ENCODE measurements at regions not wholly inside any gene's neighbourhood (a gene's known extent, or its start where the extent isn't known, plus 50 kb on each side); places are given as distances from the start of the nearest gene placed in this dataset.

GRCh38 chr14:83991666-83992065 is 1538.3 kb upstream of the FLRT2 start:
- TF ChIP-seq CTCF (IDR thresholded peaks at IDR 0.05) (no peak), MAFK (IDR thresholded peaks at IDR 0.05; ENCODE audit: partially characterized antibody) (no peak), CBX2 (IDR thresholded peaks at IDR 0.05; ENCODE audit: borderline replicate concordance, low read depth) (no peak), POLR2A (IDR thresholded peaks at IDR 0.05; ENCODE audit: low read length) (no peak), PBX3 (IDR thresholded peaks at IDR 0.05) (no peak), ELK1 (IDR thresholded peaks at IDR 0.05; ENCODE audit: low read depth, low read length) (no peak), USF2 (IDR thresholded peaks at IDR 0.05) (no peak), REST (IDR thresholded peaks at IDR 0.05) (no peak), HMGXB4 (CRISPR knock-in tag; IDR thresholded peaks at IDR 0.05; ENCODE audit: borderline replicate concordance) (no peak), JUNB (IDR thresholded peaks at IDR 0.05) (no peak)
